Hepatocyte (in vitro differentiated cells): ENCODE measurements at regions not wholly inside any gene's neighbourhood (a gene's known extent, or its start where the extent isn't known, plus 50 kb on each side); places are given as distances from the start of the nearest gene placed in this dataset.

Experiments used
- EZH2 ChIP-seq: fragments of 200-600 bp; sonication (generic); IDR thresholded peaks from 2 replicates; pipeline ENCODE4 v1.6.1; 2016; ENCODE audit warnings: antibody characterized with exemption, mild to moderate bottlenecking, borderline replicate concordance
- TF ChIP-seq, protein P1 (sequence below): fragments of 200-600 bp; sonication (generic); IDR thresholded peaks from 2 replicates; pipeline ENCODE4 v1.5.1; 2016; ENCODE audit warnings: antibody characterized with exemption, mild to moderate bottlenecking; ENCODE audit not compliant: poor library complexity

DNA sequence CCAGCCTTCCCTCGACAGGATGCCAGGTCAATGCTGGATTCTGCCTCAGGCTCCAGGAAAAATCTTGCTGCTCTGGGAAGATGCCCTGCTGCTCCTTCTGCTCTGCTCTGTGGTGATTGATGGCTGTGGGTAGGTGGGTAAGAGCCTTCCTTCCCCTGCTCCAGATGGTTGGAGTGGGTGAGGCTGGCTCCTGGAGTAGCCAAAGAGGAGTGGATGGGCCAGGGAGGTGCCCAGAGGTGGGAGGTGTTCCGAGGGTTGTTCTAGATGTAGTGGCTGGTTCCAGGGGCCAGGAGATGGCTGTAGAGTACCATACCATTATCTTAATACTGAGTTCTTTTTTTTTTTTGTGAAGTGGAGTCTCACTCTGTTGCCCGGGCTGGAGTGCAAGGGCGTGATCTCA is 99.6 kb upstream of the THY1 start:
- TF ChIP-seq, protein P1, sequence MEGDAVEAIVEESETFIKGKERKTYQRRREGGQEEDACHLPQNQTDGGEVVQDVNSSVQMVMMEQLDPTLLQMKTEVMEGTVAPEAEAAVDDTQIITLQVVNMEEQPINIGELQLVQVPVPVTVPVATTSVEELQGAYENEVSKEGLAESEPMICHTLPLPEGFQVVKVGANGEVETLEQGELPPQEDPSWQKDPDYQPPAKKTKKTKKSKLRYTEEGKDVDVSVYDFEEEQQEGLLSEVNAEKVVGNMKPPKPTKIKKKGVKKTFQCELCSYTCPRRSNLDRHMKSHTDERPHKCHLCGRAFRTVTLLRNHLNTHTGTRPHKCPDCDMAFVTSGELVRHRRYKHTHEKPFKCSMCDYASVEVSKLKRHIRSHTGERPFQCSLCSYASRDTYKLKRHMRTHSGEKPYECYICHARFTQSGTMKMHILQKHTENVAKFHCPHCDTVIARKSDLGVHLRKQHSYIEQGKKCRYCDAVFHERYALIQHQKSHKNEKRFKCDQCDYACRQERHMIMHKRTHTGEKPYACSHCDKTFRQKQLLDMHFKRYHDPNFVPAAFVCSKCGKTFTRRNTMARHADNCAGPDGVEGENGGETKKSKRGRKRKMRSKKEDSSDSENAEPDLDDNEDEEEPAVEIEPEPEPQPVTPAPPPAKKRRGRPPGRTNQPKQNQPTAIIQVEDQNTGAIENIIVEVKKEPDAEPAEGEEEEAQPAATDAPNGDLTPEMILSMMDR: no peak
- no peak for TF ChIP-seq EZH2
